Neuronal stem cell (in vitro differentiated cells): ENCODE measurements at regions not wholly inside any gene's neighbourhood (a gene's known extent, or its start where the extent isn't known, plus 50 kb on each side); places are given as distances from the start of the nearest gene placed in this dataset.
"Not testable (repeated sequence)": the region's sequence is repeated elsewhere in the genome, so short reads cannot be mapped to it uniquely, and the experiment has no call there.

Source experiments
- DNase-seq: peaks from one replicate; pipeline ENCODE4 v3.0.0-alpha.2; 2013; ENCODE audit warnings: low spot score
- H2AFZ ChIP-seq: one replicate; pipeline ENCODE4 v1.6.1; 2013; ENCODE audit warnings: mild to moderate bottlenecking, low read length, inconsistent platforms
- H2AK5ac ChIP-seq: 2 replicates; pipeline ENCODE4 v1.6.1; 2013; ENCODE audit warnings: low read depth, mild to moderate bottlenecking, inconsistent platforms, low read length, moderate library complexity, mixed read lengths
- H2BK120ac ChIP-seq: 2 replicates; pipeline ENCODE4 v1.6.1; 2013; ENCODE audit warnings: low read depth, mild to moderate bottlenecking, inconsistent platforms, low read length, moderate library complexity, mixed read lengths
- H2BK12ac ChIP-seq: one replicate; pipeline ENCODE4 v1.6.1; 2013; ENCODE audit warnings: low read length, inconsistent platforms
- H2BK15ac ChIP-seq: 2 replicates; pipeline ENCODE4 v1.6.1; 2013; ENCODE audit warnings: mild to moderate bottlenecking, low read length, inconsistent platforms, mixed read lengths
- H2BK5ac ChIP-seq: one replicate; pipeline ENCODE4 v1.6.1; 2013; ENCODE audit warnings: inconsistent platforms, mild to moderate bottlenecking, low read length, moderate library complexity
- H3K14ac ChIP-seq: one replicate; pipeline ENCODE4 v1.6.1; 2013; ENCODE audit warnings: low read length, inconsistent platforms
- H3K18ac ChIP-seq: 2 replicates; pipeline ENCODE4 v1.6.1; 2013; ENCODE audit warnings: low read length, inconsistent platforms
- H3K23ac ChIP-seq: 2 replicates; pipeline ENCODE4 v1.6.1; 2013; ENCODE audit warnings: low read depth, mild to moderate bottlenecking, mixed read lengths, low read length, inconsistent platforms; ENCODE audit not compliant: poor library complexity
- H3K27ac ChIP-seq: replicated peaks from 3 replicates; pipeline ENCODE4 v1.5.1; 2013; ENCODE audit warnings: low read length, inconsistent platforms
- H3K27me3 ChIP-seq, 3 experiments: 2 replicates each; pipeline ENCODE4 v1.6.1; 2013; ENCODE audit warnings: low read length in 3 of 3, mild to moderate bottlenecking in 2 of 3, inconsistent platforms in 1 of 3, low read depth in 1 of 3, mixed read lengths in 1 of 3, moderate library complexity in 1 of 3; ENCODE audit not compliant: control insufficient read depth in 3 of 3, insufficient read depth in 3 of 3
- H3K36me3 ChIP-seq, 2 donors: replicated peaks in 1 of 2; 2 replicates each; pipeline ENCODE4 v1.6.1; 2013; ENCODE audit warnings: low read length in 2 of 2; ENCODE audit not compliant: control insufficient read depth in 2 of 2, insufficient read depth in 2 of 2
- H3K4ac ChIP-seq: 2 replicates; pipeline ENCODE4 v1.6.1; 2013; ENCODE audit warnings: inconsistent platforms, mild to moderate bottlenecking, low read length, moderate library complexity
- H3K4me1 ChIP-seq, 2 donors: 1 replicate in 1 of 2; 2 replicates in 1 of 2; pipeline ENCODE4 v1.6.1; 2013; ENCODE audit warnings: low read length in 2 of 2, low read depth in 1 of 2; ENCODE audit not compliant: control insufficient read depth in 2 of 2, insufficient read depth in 1 of 2
- H3K4me2 ChIP-seq: one replicate; pipeline ENCODE4 v1.6.1; 2013; ENCODE audit warnings: mild to moderate bottlenecking, low read length, inconsistent platforms; ENCODE audit not compliant: insufficient read depth, poor library complexity, severe bottlenecking
- H3K4me3 ChIP-seq, 2 donors: 2 replicates each; pipeline ENCODE4 v1.5.1; 2013; ENCODE audit warnings: low read length in 2 of 2, mild to moderate bottlenecking in 2 of 2, inconsistent platforms in 1 of 2, moderate library complexity in 1 of 2
- H3K79me1 ChIP-seq: one replicate; pipeline ENCODE4 v1.6.1; 2013; ENCODE audit warnings: low read depth, mild to moderate bottlenecking, inconsistent platforms, low read length, moderate library complexity
- H3K9ac ChIP-seq: one replicate; pipeline ENCODE4 v1.6.1; 2013; ENCODE audit warnings: mild to moderate bottlenecking, low read depth, low read length, inconsistent platforms; ENCODE audit not compliant: poor library complexity
- H3K9me3 ChIP-seq, 2 donors: replicated peaks in 1 of 2; 2 replicates each; pipeline versions ENCODE3 to v1.6.1; 2013; ENCODE audit warnings: low read length in 2 of 2, mild to moderate bottlenecking in 2 of 2, inconsistent platforms in 1 of 2, low read depth in 1 of 2, mixed read lengths in 1 of 2, moderate library complexity in 1 of 2; ENCODE audit not compliant: control insufficient read depth in 2 of 2, insufficient read depth in 1 of 2
- H4K8ac ChIP-seq: one replicate; pipeline ENCODE4 v1.6.1; 2013; ENCODE audit warnings: low read depth, mild to moderate bottlenecking, inconsistent platforms, low read length, moderate library complexity
- H4K91ac ChIP-seq: one replicate; pipeline ENCODE4 v1.6.1; 2013; ENCODE audit warnings: low read length, low read depth, mild to moderate bottlenecking, inconsistent platforms; ENCODE audit not compliant: poor library complexity
- WGBS, 2 donors: extraction: QIAGEN DNeasy Blood & Tissue Kit; methylation state at CpG; one replicate each; pipeline ENCODE4 v1.1.7; 2013; ENCODE audit warnings: missing lambda C conversion rate in 2 of 2, mixed read lengths in 1 of 2; ENCODE audit not compliant: insufficient read length in 2 of 2, insufficient replicate concordance in 1 of 2; ENCODE audit errors: extremely low coverage in 2 of 2; 5-methylcytosine and 5-hydroxymethylcytosine counted together

DNA sequence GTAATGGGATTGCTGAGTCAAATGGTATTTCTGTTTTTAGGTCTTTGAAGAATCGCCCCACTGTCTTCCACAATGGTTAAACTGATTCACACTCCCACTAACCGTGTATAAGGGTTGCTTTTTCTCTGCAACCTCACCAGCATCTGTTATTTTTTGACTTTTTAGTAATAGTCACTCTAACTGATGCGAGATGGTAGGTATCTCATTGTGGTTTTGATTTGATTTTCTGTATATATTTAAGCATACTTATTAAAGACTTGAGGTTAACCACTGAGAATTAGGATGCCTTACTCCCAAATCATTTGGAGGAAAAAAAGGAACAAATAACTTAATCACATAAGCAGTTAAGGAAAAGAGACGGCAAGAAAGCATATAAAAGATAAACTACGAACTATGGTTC, 181.6 kb upstream of the FST start:
- H3K18ac ChIP-seq = no peak overlapping the region
- no peak overlapping the region for H3K4ac ChIP-seq
- no peaks in the 10 kb centered on the region for H3K79me1 ChIP-seq
- H3K4me1 ChIP-seq = no peaks in the 10 kb centered on the region
- H4K8ac ChIP-seq = no peak overlapping the region
- H3K27ac ChIP-seq = no peak overlapping the region
- H2BK5ac ChIP-seq = no peak overlapping the region
- no peak overlapping the region for H3K14ac ChIP-seq
- no CpG with 5 or more reads among the region's 5 CpGs for WGBS, 2 donors
- H3K27me3 ChIP-seq = no peaks in the 10 kb centered on the region
- no peak overlapping the region for H2AFZ ChIP-seq
- no peak overlapping the region for H2BK12ac ChIP-seq
- H3K4me2 ChIP-seq = no peak overlapping the region
- H3K36me3 ChIP-seq = no peaks in the 10 kb centered on the region
- no peak overlapping the region for H4K91ac ChIP-seq
- H2AK5ac ChIP-seq = no peak overlapping the region
- no peak for DNase-seq
- H2BK15ac ChIP-seq = no peak overlapping the region
- no peak overlapping the region for H2BK120ac ChIP-seq
- no peak overlapping the region for H3K4me3 ChIP-seq
- H3K9ac ChIP-seq = no peak overlapping the region
- no peak overlapping the region for H3K23ac ChIP-seq
- no peaks in the 10 kb centered on the region for H3K9me3 ChIP-seq

DNA sequence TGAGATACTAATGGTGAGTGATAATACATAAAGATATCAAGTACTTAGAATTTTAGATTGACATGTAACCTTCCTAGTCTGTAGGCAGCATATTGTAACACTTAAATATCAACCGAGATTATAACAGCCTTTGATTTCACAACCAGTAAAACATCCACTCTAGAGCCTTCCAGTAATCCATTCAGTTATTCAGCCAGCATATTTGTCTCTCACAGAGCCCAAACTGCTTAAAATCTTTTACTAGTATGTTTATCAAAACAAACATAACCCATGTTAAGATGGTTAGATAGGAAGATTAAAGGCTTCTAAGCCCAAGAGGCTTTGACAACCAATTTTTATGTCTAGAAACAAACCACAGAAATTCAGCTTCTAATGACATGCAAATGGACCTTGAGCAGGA, 177.9 kb upstream of the FST start:
- H3K9me3 ChIP-seq = no peaks in the 10 kb centered on the region
- H3K4me3 ChIP-seq = no peak overlapping the region
- H3K36me3 ChIP-seq = no peaks in the 10 kb centered on the region
- WGBS, 2 donors = no CpG with 5 or more reads among the region's 1 CpG
- no peak for DNase-seq
- no peaks in the 10 kb centered on the region for H3K4me1 ChIP-seq
- H4K8ac ChIP-seq = no peak overlapping the region
- no peak overlapping the region for H3K27ac ChIP-seq
- H3K14ac ChIP-seq = no peak overlapping the region
- no peak overlapping the region for H2BK5ac ChIP-seq
- H2AK5ac ChIP-seq = no peak overlapping the region
- H2BK120ac ChIP-seq = no peak overlapping the region
- H3K27me3 ChIP-seq = no peaks in the 10 kb centered on the region
- H3K23ac ChIP-seq = no peak overlapping the region
- no peak overlapping the region for H2BK12ac ChIP-seq
- no peak overlapping the region for H3K4me2 ChIP-seq
- H2AFZ ChIP-seq = no peak overlapping the region
- H2BK15ac ChIP-seq = no peak overlapping the region
- no peak overlapping the region for H3K9ac ChIP-seq
- no peak overlapping the region for H3K4ac ChIP-seq
- no peaks in the 10 kb centered on the region for H3K79me1 ChIP-seq
- H4K91ac ChIP-seq = no peak overlapping the region
- H3K18ac ChIP-seq = no peak overlapping the region

- Histone ChIP-seq H2AK5ac (no peak overlapping the region), H3K18ac (no peak overlapping the region), H3K23ac (no peak overlapping the region), H3K4ac (no peak overlapping the region), H3K27ac (no peak overlapping the region), H3K4me1 (no peaks in the 10 kb centered on the region), H3K9ac (no peak overlapping the region), H4K91ac (no peak overlapping the region), H2BK12ac (no peak overlapping the region), H2BK15ac (no peak overlapping the region), H3K4me2 (no peak overlapping the region), H4K8ac (no peak overlapping the region), H3K36me3 (no peaks in the 10 kb centered on the region), H3K79me1 (no peaks in the 10 kb centered on the region), H3K27me3 (no peaks in the 10 kb centered on the region), H3K14ac (no peak overlapping the region), H2BK120ac (no peak overlapping the region), H3K4me3 (no peak overlapping the region), H3K9me3 (no peaks in the 10 kb centered on the region), H2BK5ac (no peak overlapping the region), H2AFZ (no peak overlapping the region)
- DNase-seq = no peak
- no CpG with 5 or more reads among the region's 1 CpG for WGBS, 2 donors
Measured at GRCh38 chr5:53303105-53303504, 177.3 kb upstream of the FST start.

DNA sequence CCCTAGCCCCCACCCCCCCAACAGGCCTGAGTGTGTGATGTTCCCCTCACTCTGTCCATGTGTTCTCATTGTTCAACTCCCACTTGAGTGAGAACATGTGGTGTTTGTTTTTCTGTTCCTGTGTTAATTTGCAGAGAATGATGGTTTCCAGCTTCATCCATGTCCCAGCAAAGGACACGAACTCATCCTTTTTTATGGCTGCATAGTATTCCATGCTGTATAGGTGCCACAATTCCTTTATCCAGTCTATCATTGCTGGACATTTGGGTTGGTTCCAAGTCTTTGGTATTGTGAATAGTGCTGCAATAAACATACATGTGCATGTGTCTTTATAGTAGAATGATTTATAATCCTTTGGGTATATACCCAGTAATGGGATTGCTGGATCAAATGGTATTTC, 175.1 kb upstream of the FST start:
- not testable (repeated sequence) for H3K4ac ChIP-seq, H2AK5ac ChIP-seq, H3K9me3 ChIP-seq, H3K23ac ChIP-seq, H3K79me1 ChIP-seq, H2BK5ac ChIP-seq, H3K27ac ChIP-seq, H3K9ac ChIP-seq, H3K18ac ChIP-seq, H3K14ac ChIP-seq, H2AFZ ChIP-seq, H3K4me1 ChIP-seq, H3K36me3 ChIP-seq, H4K8ac ChIP-seq, H3K27me3 ChIP-seq, H4K91ac ChIP-seq, H2BK15ac ChIP-seq, H2BK120ac ChIP-seq, H2BK12ac ChIP-seq, H3K4me2 ChIP-seq, H3K4me3 ChIP-seq, DNase-seq
- no CpG with 5 or more reads among the region's 1 CpG for WGBS, 2 donors
